IMR-90 (cell line): ENCODE measurements at regions not wholly inside any gene's neighbourhood (a gene's known extent, or its start where the extent isn't known, plus 50 kb on each side); places are given as distances from the start of the nearest gene placed in this dataset.

Experiments used
- ATAC-seq: fragments of 200-7000 bp; cut with Tn5 transposase; 2 replicates; pipeline ENCODE4 v1.9.1; 2020; ENCODE audit warnings: low read depth, mild to moderate bottlenecking, moderate library complexity
- BruUV-seq: library from RNA; stranded (reverse); fragments of 400-500 nt; replicated peaks from 2 replicates; lab custom pipeline; 2021; lab: Mats Ljungman, UMichigan
- CTCF ChIA-PET: fragments of 300-600 bp; formaldehyde crosslinking; extraction: SDS; loops from one replicate; lab custom pipeline; 2021; ENCODE audit warnings: antibody characterized with exemption; lab: Yijun Ruan, JAX
- POLR2A ChIA-PET: fragments of 300-600 bp; sonication (Branson Sonifier 250); formaldehyde crosslinking; loops from one replicate; lab custom pipeline; 2022; ENCODE audit warnings: antibody characterized with exemption; ENCODE audit not compliant: unreplicated experiment; lab: Charles Lee
- DNase-seq: peaks from one replicate; pipeline ENCODE4 v3.0.0; 2013
- H2AFZ ChIP-seq: replicated peaks from 2 replicates; pipeline ENCODE3; 2013; ENCODE audit warnings: low read length, mild to moderate bottlenecking; ENCODE audit not compliant: poor library complexity
- H2AK5ac ChIP-seq: 2 replicates; pipeline ENCODE4 v1.6.1; 2013; ENCODE audit warnings: low read depth, low read length, inconsistent platforms
- H2AK9ac ChIP-seq: replicated peaks from 2 replicates; pipeline ENCODE3; 2013; ENCODE audit warnings: mild to moderate bottlenecking, low read depth, low read length, moderate library complexity; ENCODE audit not compliant: poor library complexity
- H2BK120ac ChIP-seq: 2 replicates; pipeline ENCODE4 v1.6.1; 2013; ENCODE audit warnings: low read depth, low read length, inconsistent platforms
- H2BK15ac ChIP-seq: 3 replicates; pipeline ENCODE4 v1.6.1; 2013; ENCODE audit warnings: low read depth, low read length, inconsistent platforms
- H2BK20ac ChIP-seq: 2 replicates; pipeline ENCODE4 v1.6.1; 2013; ENCODE audit warnings: low read depth, mild to moderate bottlenecking, inconsistent platforms, low read length, moderate library complexity
- H2BK5ac ChIP-seq: 2 replicates; pipeline ENCODE4 v1.6.1; 2013; ENCODE audit warnings: mild to moderate bottlenecking, low read depth, low read length, inconsistent platforms; ENCODE audit not compliant: poor library complexity, severe bottlenecking
- H3K14ac ChIP-seq: replicated peaks from 2 replicates; pipeline ENCODE4 v1.6.1; 2013; ENCODE audit warnings: low read depth, low read length, inconsistent platforms
- H3K18ac ChIP-seq: 2 replicates; pipeline ENCODE4 v1.6.1; 2013; ENCODE audit warnings: low read depth, low read length, control low read depth
- H3K23ac ChIP-seq: 2 replicates; pipeline ENCODE4 v1.6.1; 2013; ENCODE audit warnings: low read depth, low read length, inconsistent platforms
- H3K27ac ChIP-seq: 2 replicates; pipeline ENCODE4 v1.5.1; 2013; ENCODE audit warnings: mild to moderate bottlenecking, control low read depth, low read length; ENCODE audit not compliant: insufficient read depth
- H3K27me3 ChIP-seq: 2 replicates; pipeline ENCODE4 v1.6.1; 2013; ENCODE audit warnings: low read length; ENCODE audit not compliant: control insufficient read depth, insufficient read depth
- H3K36me3 ChIP-seq: 2 replicates; pipeline ENCODE4 v1.6.1; 2013; ENCODE audit warnings: low read length, mixed read lengths; ENCODE audit not compliant: control insufficient read depth, insufficient read depth
- H3K4ac ChIP-seq: 2 replicates; pipeline ENCODE4 v1.6.1; 2013; ENCODE audit warnings: low read depth, low read length, inconsistent platforms
- H3K4me1 ChIP-seq: 2 replicates; pipeline ENCODE4 v1.6.1; 2013; ENCODE audit warnings: low read length, mixed read lengths; ENCODE audit not compliant: control insufficient read depth, insufficient read depth
- H3K4me2 ChIP-seq: 2 replicates; pipeline ENCODE4 v1.6.1; 2013; ENCODE audit warnings: low read depth, mild to moderate bottlenecking, control low read depth, low read length, moderate library complexity
- H3K4me3 ChIP-seq: 2 replicates; pipeline ENCODE4 v1.5.1; 2013; ENCODE audit warnings: low read depth, mild to moderate bottlenecking, control low read depth, low read length, moderate library complexity; ENCODE audit not compliant: insufficient read depth
- H3K56ac ChIP-seq: 2 replicates; pipeline ENCODE4 v1.6.1; 2013; ENCODE audit warnings: low read length, inconsistent platforms; ENCODE audit not compliant: insufficient read depth; ENCODE audit errors: extremely low read depth
- H3K79me1 ChIP-seq, 2 experiments: 2 replicates each; pipeline ENCODE4 v1.6.1; 2013; ENCODE audit warnings: low read length in 2 of 2, inconsistent platforms in 1 of 2, low read depth in 1 of 2
- H3K9ac ChIP-seq: 2 replicates; pipeline ENCODE4 v1.6.1; 2013; ENCODE audit warnings: low read depth, low read length, control low read depth
- H3K9me1 ChIP-seq: 2 replicates; pipeline ENCODE4 v1.6.1; 2013; ENCODE audit warnings: low read length, inconsistent platforms; ENCODE audit not compliant: insufficient read depth
- H3K9me3 ChIP-seq: 2 replicates; pipeline ENCODE4 v1.6.1; 2013; ENCODE audit warnings: low read length; ENCODE audit not compliant: control insufficient read depth, insufficient read depth
- H4K20me1 ChIP-seq: 2 replicates; pipeline ENCODE4 v1.6.1; 2013; ENCODE audit warnings: low read length, inconsistent platforms; ENCODE audit not compliant: insufficient read depth
- H4K5ac ChIP-seq: 2 replicates; pipeline ENCODE4 v1.6.1; 2013; ENCODE audit warnings: mild to moderate bottlenecking, low read depth, low read length, control low read depth
- H4K8ac ChIP-seq, 2 experiments: 2 replicates each; pipeline ENCODE4 v1.6.1; 2013; ENCODE audit warnings: low read depth in 2 of 2, low read length in 2 of 2, control low read depth in 1 of 2, inconsistent platforms in 1 of 2
- H4K91ac ChIP-seq: 2 replicates; pipeline ENCODE4 v1.6.1; 2013; ENCODE audit warnings: low read depth, low read length, inconsistent platforms; ENCODE audit not compliant: insufficient read depth
- BHLHE40 ChIP-seq: fragments of 150-350 bp; IDR thresholded peaks from 2 replicates; pipeline ENCODE4 v1.6.1; 2016; ENCODE audit warnings: mild to moderate bottlenecking, low read depth, low read length
- CHD1 ChIP-seq: IDR thresholded peaks from 2 replicates; pipeline ENCODE4 v1.6.1; 2012; ENCODE audit warnings: low read depth, low read length, improper control_type of control experiment
- FOS ChIP-seq: fragments of 150-350 bp; IDR thresholded peaks from 2 replicates; pipeline ENCODE4 v1.6.1; 2016; ENCODE audit warnings: low read depth, low read length
- RFX5 ChIP-seq: IDR thresholded peaks from 2 replicates; pipeline ENCODE4 v1.8.0; 2012; ENCODE audit warnings: low read depth, mild to moderate bottlenecking, low read length, moderate library complexity
- SMC3 ChIP-seq: fragments of 150-350 bp; IDR thresholded peaks from 2 replicates; pipeline ENCODE4 v1.6.1; 2016; ENCODE audit warnings: low read depth, mild to moderate bottlenecking, antibody characterized with exemption, low read length, moderate library complexity
- USF2 ChIP-seq: fragments of 150-350 bp; IDR thresholded peaks from 2 replicates; pipeline ENCODE4 v1.6.1; 2017; ENCODE audit warnings: mild to moderate bottlenecking, antibody characterized with exemption, low read length, low read depth
- WGBS, 2 experiments: methylation state at CpG; one replicate each; pipeline versions ENCODE4 v1.1.5 to v1.1.7; 2013; ENCODE audit warnings: missing lambda C conversion rate in 2 of 2; ENCODE audit not compliant: insufficient read length in 1 of 2; ENCODE audit errors: extremely low coverage in 2 of 2; 5-methylcytosine and 5-hydroxymethylcytosine counted together
- dilution Hi-C: fragments of 300-500 bp; cut with HindIII; formaldehyde crosslinking; loops from one replicate; pipeline ENCODE4 v1.14.3; 2018; ENCODE audit warnings: low sequenced_read_pairs; ENCODE audit not compliant: unreplicated experiment
- in situ Hi-C: fragments of 300-500 bp; cut with MboI; formaldehyde crosslinking; loops from 3 replicates; pipeline ENCODE4 v1.14.3; 2019; ENCODE audit warnings: low sequenced_read_pairs, inconsistent platforms, mixed read lengths
- intact Hi-C: fragments of 100-400 bp; cut with micrococcal nuclease; formaldehyde crosslinking; loops from 2 replicates; pipeline ENCODE4 v1.10.0; 2022

GRCh38 chr17:69749911-69750310 lies 325.1 kb upstream of the KCNJ16 start:
- no peak overlapping the region for H4K91ac ChIP-seq
- no peak overlapping the region for H3K4me2 ChIP-seq
- no peaks in the 10 kb centered on the region for H3K27me3 ChIP-seq
- no peak for ATAC-seq
- no peak for DNase-seq
- no peak overlapping the region for H3K9ac ChIP-seq
- H3K14ac ChIP-seq, result no peak overlapping the region
- no peak overlapping the region for H3K4me3 ChIP-seq
- no peak overlapping the region for H2BK20ac ChIP-seq
- TF ChIP-seq BHLHE40, result no peak
- no peak for TF ChIP-seq FOS
- TF ChIP-seq SMC3, result no peak
- TF ChIP-seq RFX5, result no peak
- no peak for TF ChIP-seq USF2
- no peak for TF ChIP-seq CHD1
- POLR2A ChIA-PET, result no interaction called here
- H3K9me3 ChIP-seq, result peaks cover 2% of the 10 kb centered on the region; the same call in 1 of the 2 replicates
- H3K18ac ChIP-seq, result no peak overlapping the region
- H3K56ac ChIP-seq, result no peak overlapping the region
- H2AK9ac ChIP-seq, result no peak overlapping the region
- no peak overlapping the region for H4K5ac ChIP-seq
- no peaks in the 10 kb centered on the region for H4K20me1 ChIP-seq
- in situ Hi-C loops (no loop called here), intact Hi-C loops (no loop called here), dilution Hi-C loops (no loop called here)
- H4K8ac ChIP-seq, result no peak overlapping the region
- WGBS, 2 experiments, result no CpG with 5 or more reads among the region's 3 CpGs
- no peak overlapping the region for H2BK15ac ChIP-seq
- H3K23ac ChIP-seq, result no peak overlapping the region
- H3K4ac ChIP-seq, result no peak overlapping the region
- H3K79me1 ChIP-seq, result no peaks in the 10 kb centered on the region
- H3K9me1 ChIP-seq, result no peaks in the 10 kb centered on the region
- H2AK5ac ChIP-seq, result no peak overlapping the region
- H3K4me1 ChIP-seq, result no peaks in the 10 kb centered on the region
- no peak overlapping the region for H3K27ac ChIP-seq
- CTCF ChIA-PET, result no interaction called here
- H2AFZ ChIP-seq, result no peak overlapping the region
- no peak overlapping the region for H2BK5ac ChIP-seq
- no peaks in the 10 kb centered on the region for H3K36me3 ChIP-seq
- H2BK120ac ChIP-seq, result no peak overlapping the region
- no TSS peak for BruUV-seq
